ENCODE measurements at regions not wholly inside any gene's neighbourhood (a gene's known extent, or its start where the extent isn't known, plus 50 kb on each side); places are given as distances from the start of the nearest gene placed in this dataset.

- Histone ChIP-seq H3K4me1 (no peaks in the 10 kb centered on the region), H3K36me3 (ENCODE audit: low read depth, missing control alignments) (no peaks in the 10 kb centered on the region), H3K4me3 (no peak overlapping the region), H3K27ac (no peak overlapping the region), H3K27me3 (no peaks in the 10 kb centered on the region), H3K9me3 (no peaks in the 10 kb centered on the region)
- DNase-seq: no peak
- TF ChIP-seq POLR2A (IDR thresholded peaks at IDR 0.05): no peak
- TF ChIP-seq CTCF (IDR thresholded peaks at IDR 0.05): no peak
- intact Hi-C loops (cut with DNase I; ENCODE audit: low total_unique reads): no loop called here
- 41 to 44% methylated on average over 30 to 50 of the region's 50 CpGs for WGBS, 2 donors
These were observed 326.8 kb downstream of the ALG10 start for GRCh38 chr12:34348836-34349672.

- WGBS, 2 donors: 46 to 67% methylated on average over 14 to 16 of the region's 16 CpGs
- no peak overlapping the region for H3K27ac ChIP-seq
- H3K4me1 ChIP-seq: no peaks in the 10 kb centered on the region
- no peak overlapping the region for H3K4me3 ChIP-seq
- no peaks in the 10 kb centered on the region for H3K36me3 ChIP-seq (ENCODE audit: low read depth, missing control alignments)
- intact Hi-C loops (cut with DNase I; ENCODE audit: low total_unique reads): no loop called here
- DNase-seq: no peak
- TF ChIP-seq CTCF (IDR thresholded peaks at IDR 0.05): no peak
- no peaks in the 10 kb centered on the region for H3K9me3 ChIP-seq
- H3K27me3 ChIP-seq: no peaks in the 10 kb centered on the region
These were observed 327.3 kb downstream of the ALG10 start for GRCh38 chr12:34349673-34349961.

GRCh38 chr12:34350092-34351041 lies 328.1 kb downstream of the ALG10 start:
- Histone ChIP-seq H3K36me3 (ENCODE audit: low read depth, missing control alignments) (no peaks in the 10 kb centered on the region), H3K27ac (no peak overlapping the region), H3K4me1 (no peaks in the 10 kb centered on the region), H3K4me3 (peak overlapping the region in 1 of 2 donors; percentile 7), H3K27me3 (no peaks in the 10 kb centered on the region), H3K9me3 (no peaks in the 10 kb centered on the region)
- WGBS, 2 donors: 38 to 45% methylated on average over 48 to 56 of the region's 56 CpGs
- TF ChIP-seq CTCF (IDR thresholded peaks at IDR 0.05) (no peak), POLR2A (IDR thresholded peaks at IDR 0.05) (no peak)
- intact Hi-C loops (cut with DNase I; ENCODE audit: low total_unique reads): no loop called here
- DNase-seq: no peak

GRCh38 chr12:34352098-34352497 lies 329.8 kb downstream of the ALG10 start:
- TF ChIP-seq POLR2A (IDR thresholded peaks at IDR 0.05): no peak
- 39 to 40% methylated on average over 2 to 23 of the region's 23 CpGs for WGBS, 2 donors
- no peak overlapping the region for H3K4me3 ChIP-seq
- H3K36me3 ChIP-seq (ENCODE audit: low read depth, missing control alignments): no peaks in the 10 kb centered on the region
- no peaks in the 10 kb centered on the region for H3K27me3 ChIP-seq
- H3K9me3 ChIP-seq: no peaks in the 10 kb centered on the region
- no peaks in the 10 kb centered on the region for H3K4me1 ChIP-seq
- DNase-seq: no peak
- no peak overlapping the region for H3K27ac ChIP-seq
- intact Hi-C loops (cut with DNase I; ENCODE audit: low total_unique reads): no loop called here

All from testis (tissue), 2 donors.